ENCODE measurements at regions not wholly inside any gene's neighbourhood (a gene's known extent, or its start where the extent isn't known, plus 50 kb on each side); places are given as distances from the start of the nearest gene placed in this dataset.

DNA sequence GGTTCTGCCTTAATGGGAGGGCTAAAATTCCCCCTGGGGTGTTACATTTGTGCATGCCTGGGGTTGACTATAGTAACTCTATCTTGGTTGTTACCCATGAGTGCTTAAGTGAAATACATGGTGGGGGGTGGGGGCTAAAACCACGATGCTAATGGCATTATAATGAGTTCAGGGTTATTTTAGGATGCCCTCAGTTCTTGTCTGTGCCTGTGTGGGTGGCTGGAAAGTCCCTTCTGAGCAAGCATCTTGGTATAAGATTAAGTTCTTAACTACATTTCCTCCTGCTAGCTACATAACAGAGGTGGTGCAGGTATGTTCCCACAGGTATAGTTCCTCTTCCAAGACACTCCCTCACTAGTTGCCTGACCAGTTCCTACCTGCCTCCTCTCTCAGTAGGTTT is 822.3 kb downstream of the LRFN5 start:
- TF ChIP-seq, protein P1, sequence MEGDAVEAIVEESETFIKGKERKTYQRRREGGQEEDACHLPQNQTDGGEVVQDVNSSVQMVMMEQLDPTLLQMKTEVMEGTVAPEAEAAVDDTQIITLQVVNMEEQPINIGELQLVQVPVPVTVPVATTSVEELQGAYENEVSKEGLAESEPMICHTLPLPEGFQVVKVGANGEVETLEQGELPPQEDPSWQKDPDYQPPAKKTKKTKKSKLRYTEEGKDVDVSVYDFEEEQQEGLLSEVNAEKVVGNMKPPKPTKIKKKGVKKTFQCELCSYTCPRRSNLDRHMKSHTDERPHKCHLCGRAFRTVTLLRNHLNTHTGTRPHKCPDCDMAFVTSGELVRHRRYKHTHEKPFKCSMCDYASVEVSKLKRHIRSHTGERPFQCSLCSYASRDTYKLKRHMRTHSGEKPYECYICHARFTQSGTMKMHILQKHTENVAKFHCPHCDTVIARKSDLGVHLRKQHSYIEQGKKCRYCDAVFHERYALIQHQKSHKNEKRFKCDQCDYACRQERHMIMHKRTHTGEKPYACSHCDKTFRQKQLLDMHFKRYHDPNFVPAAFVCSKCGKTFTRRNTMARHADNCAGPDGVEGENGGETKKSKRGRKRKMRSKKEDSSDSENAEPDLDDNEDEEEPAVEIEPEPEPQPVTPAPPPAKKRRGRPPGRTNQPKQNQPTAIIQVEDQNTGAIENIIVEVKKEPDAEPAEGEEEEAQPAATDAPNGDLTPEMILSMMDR (IDR thresholded peaks at IDR 0.05 in 8 of 11, conservative IDR thresholded peaks at IDR 0.05 in 3 of 11), result no peak
- TF ChIP-seq POLR2A (IDR thresholded peaks at IDR 0.05) (no peak), POLR2AphosphoS5 (IDR thresholded peaks at IDR 0.05) (no peak)

Measured in spleen (tissue), 7 donors.